HPDE6-E6E7 (cell line): ENCODE measurements at regions not wholly inside any gene's neighbourhood (a gene's known extent, or its start where the extent isn't known, plus 50 kb on each side); places are given as distances from the start of the nearest gene placed in this dataset.
A peak's percentile ranks its signal among the peaks of the same experiment; 100 is the strongest.

Source experiments
- DNase-seq: peaks from one replicate; pipeline ENCODE4 v3.0.0; 2011; ENCODE audit warnings: missing footprints; ENCODE audit errors: extremely low spot score

GRCh38 chr5:106894964-106895363 lies 775.8 kb downstream of the EFNA5 start:
- DNase-seq, result no peak

- DNase-seq, result no peak
Observed at GRCh38 chr5:106882035-106882434, 788.7 kb downstream of the EFNA5 start.

GRCh38 chr5:106880656-106881055 lies 790.1 kb downstream of the EFNA5 start:
- DNase-seq, result peak; percentile 64

GRCh38 chr5:106877881-106878280 lies 792.9 kb downstream of the EFNA5 start:
- no peak for DNase-seq

GRCh38 chr5:106876665-106877194 lies 794.0 kb downstream of the EFNA5 start:
- no peak for DNase-seq

GRCh38 chr5:106876298-106876622 lies 794.5 kb downstream of the EFNA5 start:
- no peak for DNase-seq

GRCh38 chr5:106875591-106876297 lies 795.0 kb downstream of the EFNA5 start:
- DNase-seq, result no peak

GRCh38 chr5:106874974-106875373 lies 795.8 kb downstream of the EFNA5 start:
- DNase-seq, result no peak

- DNase-seq, result no peak
Observed at GRCh38 chr5:106874531-106874930, 796.2 kb downstream of the EFNA5 start.

- DNase-seq, result peak; percentile 41
Observed at GRCh38 chr5:106873568-106873967, 797.2 kb downstream of the EFNA5 start.

- DNase-seq, result no peak
Observed at GRCh38 chr5:106865279-106865678, 805.5 kb downstream of the EFNA5 start.

- DNase-seq, result no peak
Observed at GRCh38 chr5:106862450-106863193, 808.1 kb downstream of the EFNA5 start.

- no peak for DNase-seq
Observed at GRCh38 chr5:106860398-106861044, 810.2 kb downstream of the EFNA5 start.

GRCh38 chr5:106858616-106859015 lies 812.1 kb downstream of the EFNA5 start:
- no peak for DNase-seq

GRCh38 chr5:106854922-106855321 lies 815.8 kb downstream of the EFNA5 start:
- no peak for DNase-seq

- DNase-seq, result no peak
Observed at GRCh38 chr5:106854105-106854687, 816.5 kb downstream of the EFNA5 start.

- DNase-seq, result no peak
Observed at GRCh38 chr5:106853266-106853665, 817.5 kb downstream of the EFNA5 start.

GRCh38 chr5:106849266-106849665 lies 821.5 kb downstream of the EFNA5 start:
- DNase-seq, result no peak

- DNase-seq, result peak; percentile 16
Observed at GRCh38 chr5:106843812-106844416, 826.8 kb downstream of the EFNA5 start.

- no peak for DNase-seq
Observed at GRCh38 chr5:106833517-106833916, 837.2 kb downstream of the EFNA5 start.

- no peak for DNase-seq
Observed at GRCh38 chr5:106827061-106827460, 843.7 kb downstream of the EFNA5 start.

- DNase-seq, result no peak
Observed at GRCh38 chr5:106825374-106825773, 845.4 kb downstream of the EFNA5 start.
